Inflammatory macrophage treated with lipopolysaccharide for 4 hours (primary cell): ENCODE measurements at regions not wholly inside any gene's neighbourhood (a gene's known extent, or its start where the extent isn't known, plus 50 kb on each side); places are given as distances from the start of the nearest gene placed in this dataset.
"Not testable (repeated sequence)": the region's sequence is repeated elsewhere in the genome, so short reads cannot be mapped to it uniquely, and the experiment has no call there.

Source experiments
- DNase-seq: peaks from one replicate; pipeline ENCODE4 v3.0.0-alpha.2; 2020

GRCh38 chr16:16448423-16448822 lies 69.5 kb downstream of the NPIPA7 start:
- not testable (repeated sequence) for DNase-seq

- not testable (repeated sequence) for DNase-seq
These were observed 70.8 kb downstream of the NPIPA7 start for GRCh38 chr16:16449712-16450237.

GRCh38 chr16:16451721-16452410 lies 72.9 kb downstream of the NPIPA7 start:
- DNase-seq: not testable (repeated sequence)

- not testable (repeated sequence) for DNase-seq
These were observed 79.6 kb downstream of the NPIPA7 start for GRCh38 chr16:16458579-16458978.

GRCh38 chr16:16463792-16464191 lies 84.9 kb downstream of the NPIPA7 start:
- not testable (repeated sequence) for DNase-seq

- not testable (repeated sequence) for DNase-seq
These were observed 110.0 kb downstream of the NPIPA7 start for GRCh38 chr16:16488919-16489318.

GRCh38 chr16:16489466-16489865 lies 110.5 kb downstream of the NPIPA7 start:
- not testable (repeated sequence) for DNase-seq

GRCh38 chr16:16494114-16494513 lies 115.2 kb downstream of the NPIPA7 start:
- DNase-seq: not testable (repeated sequence)

GRCh38 chr16:16494998-16495397 lies 116.1 kb downstream of the NPIPA7 start:
- not testable (repeated sequence) for DNase-seq

- not testable (repeated sequence) for DNase-seq
These were observed 120.9 kb downstream of the NPIPA7 start for GRCh38 chr16:16499875-16500274.

- not testable (repeated sequence) for DNase-seq
These were observed 128.1 kb downstream of the NPIPA7 start for GRCh38 chr16:16507041-16507440.

GRCh38 chr16:16508344-16508743 lies 129.4 kb downstream of the NPIPA7 start:
- DNase-seq: not testable (repeated sequence)

- DNase-seq: not testable (repeated sequence)
These were observed 140.5 kb downstream of the NPIPA7 start for GRCh38 chr16:16519395-16519794.

- DNase-seq: not testable (repeated sequence)
These were observed 142.5 kb downstream of the NPIPA7 start for GRCh38 chr16:16521239-16522002.

- DNase-seq: not testable (repeated sequence)
These were observed 148.1 kb downstream of the NPIPA7 start for GRCh38 chr16:16526998-16527397.

GRCh38 chr16:16530744-16531143 lies 151.8 kb downstream of the NPIPA7 start:
- DNase-seq: not testable (repeated sequence)

- not testable (repeated sequence) for DNase-seq
These were observed 156.6 kb downstream of the NPIPA7 start for GRCh38 chr16:16535565-16535964.

- DNase-seq: not testable (repeated sequence)
These were observed 157.2 kb downstream of the NPIPA7 start for GRCh38 chr16:16536151-16536550.

- DNase-seq: not testable (repeated sequence)
These were observed 170.8 kb downstream of the NPIPA7 start for GRCh38 chr16:16549710-16550109.

- DNase-seq: not testable (repeated sequence)
These were observed 171.9 kb downstream of the NPIPA7 start for GRCh38 chr16:16550824-16551223.

GRCh38 chr16:16552819-16553340 lies 173.9 kb downstream of the NPIPA7 start:
- not testable (repeated sequence) for DNase-seq

- DNase-seq: not testable (repeated sequence)
These were observed 180.3 kb downstream of the NPIPA7 start for GRCh38 chr16:16559179-16559740.

- not testable (repeated sequence) for DNase-seq
These were observed 182.6 kb downstream of the NPIPA7 start for GRCh38 chr16:16561532-16561931.
